IMR-90 (cell line): ENCODE measurements at regions not wholly inside any gene's neighbourhood (a gene's known extent, or its start where the extent isn't known, plus 50 kb on each side); places are given as distances from the start of the nearest gene placed in this dataset.

Source experiments
- ATAC-seq: fragments of 200-7000 bp; cut with Tn5 transposase; 2 replicates; pipeline ENCODE4 v1.9.1; 2020; ENCODE audit warnings: low read depth, mild to moderate bottlenecking, moderate library complexity
- BruUV-seq: library from RNA; stranded (reverse); fragments of 400-500 nt; replicated peaks from 2 replicates; lab custom pipeline; 2021; lab: Mats Ljungman, UMichigan
- CTCF ChIA-PET: fragments of 300-600 bp; formaldehyde crosslinking; extraction: SDS; loops from one replicate; lab custom pipeline; 2021; ENCODE audit warnings: antibody characterized with exemption; lab: Yijun Ruan, JAX
- POLR2A ChIA-PET: fragments of 300-600 bp; sonication (Branson Sonifier 250); formaldehyde crosslinking; loops from one replicate; lab custom pipeline; 2022; ENCODE audit warnings: antibody characterized with exemption; ENCODE audit not compliant: unreplicated experiment; lab: Charles Lee
- DNase-seq: peaks from one replicate; pipeline ENCODE4 v3.0.0; 2013
- H2AFZ ChIP-seq: replicated peaks from 2 replicates; pipeline ENCODE3; 2013; ENCODE audit warnings: low read length, mild to moderate bottlenecking; ENCODE audit not compliant: poor library complexity
- H2AK5ac ChIP-seq: 2 replicates; pipeline ENCODE4 v1.6.1; 2013; ENCODE audit warnings: low read depth, low read length, inconsistent platforms
- H2AK9ac ChIP-seq: replicated peaks from 2 replicates; pipeline ENCODE3; 2013; ENCODE audit warnings: mild to moderate bottlenecking, low read depth, low read length, moderate library complexity; ENCODE audit not compliant: poor library complexity
- H2BK120ac ChIP-seq: 2 replicates; pipeline ENCODE4 v1.6.1; 2013; ENCODE audit warnings: low read depth, low read length, inconsistent platforms
- H2BK15ac ChIP-seq: 3 replicates; pipeline ENCODE4 v1.6.1; 2013; ENCODE audit warnings: low read depth, low read length, inconsistent platforms
- H2BK20ac ChIP-seq: 2 replicates; pipeline ENCODE4 v1.6.1; 2013; ENCODE audit warnings: low read depth, mild to moderate bottlenecking, inconsistent platforms, low read length, moderate library complexity
- H2BK5ac ChIP-seq: 2 replicates; pipeline ENCODE4 v1.6.1; 2013; ENCODE audit warnings: mild to moderate bottlenecking, low read depth, low read length, inconsistent platforms; ENCODE audit not compliant: poor library complexity, severe bottlenecking
- H3K14ac ChIP-seq: replicated peaks from 2 replicates; pipeline ENCODE4 v1.6.1; 2013; ENCODE audit warnings: low read depth, low read length, inconsistent platforms
- H3K18ac ChIP-seq: 2 replicates; pipeline ENCODE4 v1.6.1; 2013; ENCODE audit warnings: low read depth, low read length, control low read depth
- H3K23ac ChIP-seq: 2 replicates; pipeline ENCODE4 v1.6.1; 2013; ENCODE audit warnings: low read depth, low read length, inconsistent platforms
- H3K27ac ChIP-seq: 2 replicates; pipeline ENCODE4 v1.5.1; 2013; ENCODE audit warnings: mild to moderate bottlenecking, control low read depth, low read length; ENCODE audit not compliant: insufficient read depth
- H3K27me3 ChIP-seq: 2 replicates; pipeline ENCODE4 v1.6.1; 2013; ENCODE audit warnings: low read length; ENCODE audit not compliant: control insufficient read depth, insufficient read depth
- H3K36me3 ChIP-seq: 2 replicates; pipeline ENCODE4 v1.6.1; 2013; ENCODE audit warnings: low read length, mixed read lengths; ENCODE audit not compliant: control insufficient read depth, insufficient read depth
- H3K4ac ChIP-seq: 2 replicates; pipeline ENCODE4 v1.6.1; 2013; ENCODE audit warnings: low read depth, low read length, inconsistent platforms
- H3K4me1 ChIP-seq: 2 replicates; pipeline ENCODE4 v1.6.1; 2013; ENCODE audit warnings: low read length, mixed read lengths; ENCODE audit not compliant: control insufficient read depth, insufficient read depth
- H3K4me2 ChIP-seq: 2 replicates; pipeline ENCODE4 v1.6.1; 2013; ENCODE audit warnings: low read depth, mild to moderate bottlenecking, control low read depth, low read length, moderate library complexity
- H3K4me3 ChIP-seq: 2 replicates; pipeline ENCODE4 v1.5.1; 2013; ENCODE audit warnings: low read depth, mild to moderate bottlenecking, control low read depth, low read length, moderate library complexity; ENCODE audit not compliant: insufficient read depth
- H3K56ac ChIP-seq: 2 replicates; pipeline ENCODE4 v1.6.1; 2013; ENCODE audit warnings: low read length, inconsistent platforms; ENCODE audit not compliant: insufficient read depth; ENCODE audit errors: extremely low read depth
- H3K79me1 ChIP-seq, 2 experiments: 2 replicates each; pipeline ENCODE4 v1.6.1; 2013; ENCODE audit warnings: low read length in 2 of 2, inconsistent platforms in 1 of 2, low read depth in 1 of 2
- H3K9ac ChIP-seq: 2 replicates; pipeline ENCODE4 v1.6.1; 2013; ENCODE audit warnings: low read depth, low read length, control low read depth
- H3K9me1 ChIP-seq: 2 replicates; pipeline ENCODE4 v1.6.1; 2013; ENCODE audit warnings: low read length, inconsistent platforms; ENCODE audit not compliant: insufficient read depth
- H3K9me3 ChIP-seq: 2 replicates; pipeline ENCODE4 v1.6.1; 2013; ENCODE audit warnings: low read length; ENCODE audit not compliant: control insufficient read depth, insufficient read depth
- H4K20me1 ChIP-seq: 2 replicates; pipeline ENCODE4 v1.6.1; 2013; ENCODE audit warnings: low read length, inconsistent platforms; ENCODE audit not compliant: insufficient read depth
- H4K5ac ChIP-seq: 2 replicates; pipeline ENCODE4 v1.6.1; 2013; ENCODE audit warnings: mild to moderate bottlenecking, low read depth, low read length, control low read depth
- H4K8ac ChIP-seq, 2 experiments: 2 replicates each; pipeline ENCODE4 v1.6.1; 2013; ENCODE audit warnings: low read depth in 2 of 2, low read length in 2 of 2, control low read depth in 1 of 2, inconsistent platforms in 1 of 2
- H4K91ac ChIP-seq: 2 replicates; pipeline ENCODE4 v1.6.1; 2013; ENCODE audit warnings: low read depth, low read length, inconsistent platforms; ENCODE audit not compliant: insufficient read depth
- CEBPB ChIP-seq: IDR thresholded peaks from 2 replicates; pipeline ENCODE4 v1.6.1; 2012; ENCODE audit warnings: low read depth, low read length, improper control_type of control experiment
- MAFK ChIP-seq: IDR thresholded peaks from 2 replicates; pipeline ENCODE4 v1.6.1; 2012; ENCODE audit warnings: low read depth, low read length, improper control_type of control experiment
- MXI1 ChIP-seq: IDR thresholded peaks from 2 replicates; pipeline ENCODE4 v1.6.1; 2012; ENCODE audit warnings: low read depth, mild to moderate bottlenecking, low read length, moderate library complexity, borderline replicate concordance
- NFE2L2 ChIP-seq: fragments of 150-350 bp; IDR thresholded peaks from 2 replicates; pipeline ENCODE4 v1.6.1; 2016; ENCODE audit warnings: low read depth, mild to moderate bottlenecking, low read length
- POLR2A ChIP-seq: IDR thresholded peaks from 2 replicates; pipeline ENCODE4 v1.6.1; 2012; ENCODE audit warnings: mild to moderate bottlenecking, low read depth, low read length
- RAD21 ChIP-seq: IDR thresholded peaks from 2 replicates; pipeline ENCODE4 v1.6.1; 2012; ENCODE audit warnings: low read length, improper control_type of control experiment
- RFX5 ChIP-seq: IDR thresholded peaks from 2 replicates; pipeline ENCODE4 v1.8.0; 2012; ENCODE audit warnings: low read depth, mild to moderate bottlenecking, low read length, moderate library complexity
- WGBS, 2 experiments: methylation state at CpG; one replicate each; pipeline versions ENCODE4 v1.1.5 to v1.1.7; 2013; ENCODE audit warnings: missing lambda C conversion rate in 2 of 2; ENCODE audit not compliant: insufficient read length in 1 of 2; ENCODE audit errors: extremely low coverage in 2 of 2; 5-methylcytosine and 5-hydroxymethylcytosine counted together
- dilution Hi-C: fragments of 300-500 bp; cut with HindIII; formaldehyde crosslinking; loops from one replicate; pipeline ENCODE4 v1.14.3; 2018; ENCODE audit warnings: low sequenced_read_pairs; ENCODE audit not compliant: unreplicated experiment
- in situ Hi-C: fragments of 300-500 bp; cut with MboI; formaldehyde crosslinking; loops from 3 replicates; pipeline ENCODE4 v1.14.3; 2019; ENCODE audit warnings: low sequenced_read_pairs, inconsistent platforms, mixed read lengths
- intact Hi-C: fragments of 100-400 bp; cut with micrococcal nuclease; formaldehyde crosslinking; loops from 2 replicates; pipeline ENCODE4 v1.10.0; 2022
- TF ChIP-seq, protein P1 (sequence below): conservative IDR thresholded peaks from 2 replicates; pipeline ENCODE4 v1.5.1; 2012; ENCODE audit warnings: mild to moderate bottlenecking, low read depth, low read length, improper control_type of control experiment

DNA sequence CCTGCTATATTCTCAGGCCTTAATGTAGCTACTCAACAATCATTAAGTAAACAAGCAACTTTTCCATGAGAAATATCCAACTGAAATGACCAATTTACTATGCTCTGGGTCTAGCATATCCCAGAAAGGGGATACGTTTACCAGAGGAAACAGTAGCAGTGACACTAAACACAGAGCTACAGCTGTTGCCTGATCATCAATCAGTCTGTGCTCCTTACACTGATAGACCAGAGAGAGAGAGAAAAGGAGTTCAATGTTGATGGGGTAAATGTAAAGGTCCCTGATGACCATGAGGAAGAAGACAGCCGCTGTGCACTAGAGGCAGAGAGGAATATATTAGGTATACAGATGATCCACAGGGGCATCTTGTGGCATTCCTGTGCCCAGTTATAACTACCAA lies 397.2 kb upstream of the USP15 start:
- no peak overlapping the region for H4K5ac ChIP-seq
- dilution Hi-C loops (no loop called here), intact Hi-C loops (loop anchor here (5.0 kb wide), 1 partner anchor 624 kb away; no protein-coding TSS in a partner anchor), in situ Hi-C loops (no loop called here)
- H2AFZ ChIP-seq = no peak overlapping the region
- H3K56ac ChIP-seq = no peak overlapping the region
- no peak overlapping the region for H3K14ac ChIP-seq
- no peaks in the 10 kb centered on the region for H3K79me1 ChIP-seq
- H3K23ac ChIP-seq = no peak overlapping the region
- no peaks in the 10 kb centered on the region for H3K4me1 ChIP-seq
- no peak overlapping the region for H3K27ac ChIP-seq
- no peak for TF ChIP-seq RAD21
- TF ChIP-seq POLR2A = no peak
- TF ChIP-seq MXI1 = no peak
- no peak for TF ChIP-seq RFX5
- TF ChIP-seq NFE2L2 = no peak
- TF ChIP-seq CEBPB = no peak
- no peak for TF ChIP-seq MAFK
- TF ChIP-seq, protein P1, sequence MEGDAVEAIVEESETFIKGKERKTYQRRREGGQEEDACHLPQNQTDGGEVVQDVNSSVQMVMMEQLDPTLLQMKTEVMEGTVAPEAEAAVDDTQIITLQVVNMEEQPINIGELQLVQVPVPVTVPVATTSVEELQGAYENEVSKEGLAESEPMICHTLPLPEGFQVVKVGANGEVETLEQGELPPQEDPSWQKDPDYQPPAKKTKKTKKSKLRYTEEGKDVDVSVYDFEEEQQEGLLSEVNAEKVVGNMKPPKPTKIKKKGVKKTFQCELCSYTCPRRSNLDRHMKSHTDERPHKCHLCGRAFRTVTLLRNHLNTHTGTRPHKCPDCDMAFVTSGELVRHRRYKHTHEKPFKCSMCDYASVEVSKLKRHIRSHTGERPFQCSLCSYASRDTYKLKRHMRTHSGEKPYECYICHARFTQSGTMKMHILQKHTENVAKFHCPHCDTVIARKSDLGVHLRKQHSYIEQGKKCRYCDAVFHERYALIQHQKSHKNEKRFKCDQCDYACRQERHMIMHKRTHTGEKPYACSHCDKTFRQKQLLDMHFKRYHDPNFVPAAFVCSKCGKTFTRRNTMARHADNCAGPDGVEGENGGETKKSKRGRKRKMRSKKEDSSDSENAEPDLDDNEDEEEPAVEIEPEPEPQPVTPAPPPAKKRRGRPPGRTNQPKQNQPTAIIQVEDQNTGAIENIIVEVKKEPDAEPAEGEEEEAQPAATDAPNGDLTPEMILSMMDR = no peak
- H2BK15ac ChIP-seq = no peak overlapping the region
- H3K36me3 ChIP-seq = no peaks in the 10 kb centered on the region
- no peak overlapping the region for H2BK20ac ChIP-seq
- no peak overlapping the region for H3K4me2 ChIP-seq
- no peaks in the 10 kb centered on the region for H4K20me1 ChIP-seq
- ChIA-PET POLR2A (no interaction called here), CTCF (no interaction called here)
- no peak overlapping the region for H2AK5ac ChIP-seq
- H3K9ac ChIP-seq = no peak overlapping the region
- BruUV-seq = no TSS peak
- H2AK9ac ChIP-seq = no peak overlapping the region
- DNase-seq (no peak), ATAC-seq (no peak)
- H3K4ac ChIP-seq = no peak overlapping the region
- WGBS, 2 experiments = no CpG with 5 or more reads among the region's 2 CpGs
- H3K9me3 ChIP-seq = peaks cover 2% of the 10 kb centered on the region
- H3K9me1 ChIP-seq = no peaks in the 10 kb centered on the region
- no peak overlapping the region for H2BK5ac ChIP-seq
- H3K27me3 ChIP-seq = no peaks in the 10 kb centered on the region
- no peak overlapping the region for H3K18ac ChIP-seq
- H4K91ac ChIP-seq = no peak overlapping the region
- H3K4me3 ChIP-seq = no peak overlapping the region
- no peak overlapping the region for H4K8ac ChIP-seq
- no peak overlapping the region for H2BK120ac ChIP-seq
